GM06990 (cell line): ENCODE measurements at regions not wholly inside any gene's neighbourhood (a gene's known extent, or its start where the extent isn't known, plus 50 kb on each side); places are given as distances from the start of the nearest gene placed in this dataset.

Experiments used
- DNase-seq: peaks from one replicate; pipeline ENCODE4 v3.0.0-alpha.2; 2011; ENCODE audit not compliant: insufficient read length; ENCODE audit errors: extremely low read depth
- H3K27me3 ChIP-seq: replicated peaks from 2 replicates; pipeline ENCODE4 v1.6.0; 2011; ENCODE audit warnings: low read length; ENCODE audit not compliant: control insufficient read depth, insufficient read depth
- H3K36me3 ChIP-seq: 2 replicates; pipeline ENCODE4 v1.5.1; 2011; ENCODE audit warnings: low read length; ENCODE audit not compliant: control insufficient read depth, insufficient read depth
- H3K4me3 ChIP-seq: replicated peaks from 2 replicates; pipeline ENCODE4 v1.5.1; 2011; ENCODE audit warnings: low read depth, mild to moderate bottlenecking, control low read depth, low read length
- TF ChIP-seq, protein P1 (sequence below): IDR thresholded peaks from 2 replicates; pipeline ENCODE4 v1.5.1; 2011; ENCODE audit warnings: low read length, control low read depth, mild to moderate bottlenecking, inconsistent platforms; ENCODE audit not compliant: insufficient read depth, poor library complexity, severe bottlenecking

DNA sequence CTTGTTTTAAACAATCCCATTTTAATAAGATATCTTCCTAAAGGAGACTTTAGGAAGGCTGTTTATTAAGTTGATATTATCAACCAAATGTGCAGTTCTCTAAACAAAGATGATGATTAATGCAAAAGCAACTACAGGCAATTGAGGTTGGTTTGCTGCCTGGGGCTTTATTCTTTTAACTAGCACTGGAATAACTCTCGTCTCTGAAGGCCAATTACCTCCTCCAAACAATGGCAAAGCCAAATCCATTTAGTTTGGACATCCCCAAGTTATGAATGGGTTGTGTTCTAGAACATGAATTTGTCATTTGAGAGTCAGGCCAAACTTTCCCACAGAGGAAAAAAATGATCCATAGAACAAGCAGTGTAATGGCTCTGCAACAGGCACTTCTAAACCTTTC lies 114.1 kb downstream of the SLC16A9 start:
- DNase-seq: no peak
- no peak overlapping the region for H3K4me3 ChIP-seq
- TF ChIP-seq, protein P1, sequence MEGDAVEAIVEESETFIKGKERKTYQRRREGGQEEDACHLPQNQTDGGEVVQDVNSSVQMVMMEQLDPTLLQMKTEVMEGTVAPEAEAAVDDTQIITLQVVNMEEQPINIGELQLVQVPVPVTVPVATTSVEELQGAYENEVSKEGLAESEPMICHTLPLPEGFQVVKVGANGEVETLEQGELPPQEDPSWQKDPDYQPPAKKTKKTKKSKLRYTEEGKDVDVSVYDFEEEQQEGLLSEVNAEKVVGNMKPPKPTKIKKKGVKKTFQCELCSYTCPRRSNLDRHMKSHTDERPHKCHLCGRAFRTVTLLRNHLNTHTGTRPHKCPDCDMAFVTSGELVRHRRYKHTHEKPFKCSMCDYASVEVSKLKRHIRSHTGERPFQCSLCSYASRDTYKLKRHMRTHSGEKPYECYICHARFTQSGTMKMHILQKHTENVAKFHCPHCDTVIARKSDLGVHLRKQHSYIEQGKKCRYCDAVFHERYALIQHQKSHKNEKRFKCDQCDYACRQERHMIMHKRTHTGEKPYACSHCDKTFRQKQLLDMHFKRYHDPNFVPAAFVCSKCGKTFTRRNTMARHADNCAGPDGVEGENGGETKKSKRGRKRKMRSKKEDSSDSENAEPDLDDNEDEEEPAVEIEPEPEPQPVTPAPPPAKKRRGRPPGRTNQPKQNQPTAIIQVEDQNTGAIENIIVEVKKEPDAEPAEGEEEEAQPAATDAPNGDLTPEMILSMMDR: no peak

DNA sequence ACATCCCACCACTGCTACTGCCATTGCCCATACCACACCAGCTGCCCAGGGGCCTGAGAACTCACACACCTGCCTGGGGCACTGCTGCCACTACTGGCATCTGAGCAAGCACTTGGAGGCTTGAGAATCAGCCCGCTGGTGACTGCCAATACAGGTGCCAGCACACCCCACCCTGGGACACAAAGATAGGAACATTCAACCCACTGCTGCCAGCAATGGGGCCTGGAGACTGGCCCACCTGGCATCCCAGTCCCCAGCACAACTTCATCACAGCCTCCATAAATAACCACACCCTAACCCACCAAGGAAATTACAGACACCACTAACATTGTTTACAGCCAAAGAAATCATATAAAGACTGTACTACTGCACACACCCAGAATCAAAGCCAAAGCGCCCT lies 115.9 kb downstream of the SLC16A9 start:
- TF ChIP-seq, protein P1: no peak
- DNase-seq: no peak
- H3K4me3 ChIP-seq: no peak overlapping the region
- H3K27me3 ChIP-seq: no peaks in the 10 kb centered on the region
- H3K36me3 ChIP-seq: no peaks in the 10 kb centered on the region

More for the DNA sequence above, 114.1 kb downstream of the SLC16A9 start:
- Histone ChIP-seq H3K27me3 (no peaks in the 10 kb centered on the region), H3K36me3 (no peaks in the 10 kb centered on the region)

DNA sequence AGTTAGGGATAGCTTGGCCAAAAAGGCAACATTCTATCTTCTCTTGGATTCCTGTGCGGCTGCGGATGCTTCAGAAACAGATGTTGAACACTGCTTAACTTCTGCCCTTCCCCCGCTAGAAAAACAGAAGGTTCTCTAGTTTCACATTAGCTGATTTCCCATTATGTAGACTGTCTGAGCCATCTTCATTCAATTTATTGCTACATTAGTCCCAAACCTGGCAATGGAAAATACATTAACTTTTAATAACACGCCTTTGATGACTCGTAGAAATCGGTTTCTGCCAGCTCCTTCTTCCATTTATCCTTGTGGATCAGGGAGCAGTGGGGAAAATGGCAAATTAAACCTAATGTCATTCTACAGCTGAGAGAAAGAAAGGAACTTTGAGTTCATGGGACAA lies 119.9 kb downstream of the SLC16A9 start:
- Histone ChIP-seq H3K27me3 (no peaks in the 10 kb centered on the region), H3K4me3 (no peak overlapping the region), H3K36me3 (no peaks in the 10 kb centered on the region)
- TF ChIP-seq, protein P1: no peak
- DNase-seq: no peak

- Histone ChIP-seq H3K36me3 (no peaks in the 10 kb centered on the region), H3K27me3 (no peaks in the 10 kb centered on the region), H3K4me3 (no peak overlapping the region)
- TF ChIP-seq, protein P1: no peak
- no peak for DNase-seq
Observed at GRCh38 chr10:59588791-59589190, 120.9 kb downstream of the SLC16A9 start.

DNA sequence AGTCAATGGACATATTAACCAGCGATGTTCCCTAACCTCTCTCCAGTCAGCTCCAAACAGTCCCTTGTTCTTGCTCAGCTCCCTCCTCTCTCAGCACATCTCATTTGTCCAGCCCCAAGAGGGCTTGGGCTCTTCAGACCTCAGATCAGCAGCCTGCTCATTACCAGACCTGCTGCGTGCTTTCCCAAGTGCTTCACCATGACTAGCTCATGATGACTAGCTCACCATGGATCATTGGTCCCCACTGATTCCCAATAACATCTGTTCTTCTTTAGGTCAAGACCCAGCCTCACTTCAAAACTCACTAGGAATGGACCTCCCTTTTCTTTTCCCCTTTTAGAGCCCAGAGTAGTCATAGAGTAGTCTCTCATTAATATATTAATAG lies 121.9 kb downstream of the SLC16A9 start:
- H3K36me3 ChIP-seq: no peaks in the 10 kb centered on the region
- TF ChIP-seq, protein P1: no peak
- no peaks in the 10 kb centered on the region for H3K27me3 ChIP-seq
- H3K4me3 ChIP-seq: no peak overlapping the region
- no peak for DNase-seq

DNA sequence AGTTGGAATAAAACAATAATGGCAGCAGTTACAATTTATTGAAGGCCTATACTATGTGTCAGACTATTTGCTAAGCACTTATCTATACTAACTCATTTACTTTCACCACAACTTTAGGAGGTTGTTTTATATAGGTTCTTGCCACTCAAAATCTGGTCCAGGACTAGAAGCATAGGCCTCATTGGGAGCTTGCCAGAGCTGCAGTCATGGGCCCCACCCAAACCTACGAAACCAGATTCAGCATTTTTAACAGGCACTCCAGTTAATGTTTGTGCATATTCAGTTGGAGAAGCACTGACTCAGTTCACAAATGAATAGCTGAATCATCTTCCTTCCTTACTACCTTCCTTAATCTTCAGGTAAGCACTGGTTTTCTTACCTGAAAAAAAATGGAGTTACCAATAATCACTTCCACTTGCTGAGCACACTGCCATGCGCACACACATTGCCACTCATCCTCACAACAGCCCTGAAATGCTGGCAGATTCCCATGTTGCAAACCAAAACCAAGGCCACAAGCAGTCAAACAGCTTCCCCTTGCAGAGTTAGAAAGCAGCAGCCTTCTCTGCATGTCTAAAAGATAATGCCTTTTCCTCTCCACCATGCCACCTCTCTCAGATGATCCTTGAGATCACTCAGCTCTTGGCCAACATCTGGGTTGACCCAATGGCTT lies 122.4 kb downstream of the SLC16A9 start:
- no peak overlapping the region for H3K4me3 ChIP-seq
- DNase-seq: no peak
- no peaks in the 10 kb centered on the region for H3K27me3 ChIP-seq
- no peaks in the 10 kb centered on the region for H3K36me3 ChIP-seq
- TF ChIP-seq, protein P1: no peak
